Bronchial epithelial cell (primary cell): ENCODE measurements at regions not wholly inside any gene's neighbourhood (a gene's known extent, or its start where the extent isn't known, plus 50 kb on each side); places are given as distances from the start of the nearest gene placed in this dataset.

Source experiments
- DNase-seq: peaks from one replicate; pipeline ENCODE4 v3.0.0-alpha.2; 2010; ENCODE audit warnings: low read depth
- FAIRE-seq: peaks from 2 replicates; lab custom pipeline; 2011; peaks lifted over from hg19 to GRCh38; lab: Jason Lieb, UNC
- H3K27me3 ChIP-seq: 2 replicates; pipeline ENCODE4 v1.5.1; 2011; ENCODE audit warnings: low read length; ENCODE audit not compliant: control insufficient read depth, insufficient read depth
- H3K36me3 ChIP-seq: 2 replicates; pipeline ENCODE4 v1.5.1; 2011; ENCODE audit warnings: low read length; ENCODE audit not compliant: control insufficient read depth, insufficient read depth
- H3K4me3 ChIP-seq: 2 replicates; pipeline ENCODE4 v1.5.1; 2011; ENCODE audit warnings: mild to moderate bottlenecking, low read depth, low read length, control low read depth
- CTCF ChIP-seq: IDR thresholded peaks from 2 replicates; pipeline ENCODE4 v1.5.1; 2011; ENCODE audit warnings: mild to moderate bottlenecking, moderate library complexity, low read length, control low read depth, inconsistent platforms; ENCODE audit not compliant: insufficient read depth, severe bottlenecking

- FAIRE-seq (no peak), DNase-seq (no peak)
- no peak overlapping the region for H3K4me3 ChIP-seq
- no peaks in the 10 kb centered on the region for H3K27me3 ChIP-seq
- TF ChIP-seq CTCF, result no peak
- H3K36me3 ChIP-seq, result no peaks in the 10 kb centered on the region
Observed at GRCh38 chr16:16869746-16870145, 490.8 kb downstream of the NPIPA7 start.

GRCh38 chr16:16871196-16871595 is 492.3 kb downstream of the NPIPA7 start:
- H3K36me3 ChIP-seq, result no peaks in the 10 kb centered on the region
- TF ChIP-seq CTCF, result no peak
- no peak overlapping the region for H3K4me3 ChIP-seq
- DNase-seq, result no peak
- H3K27me3 ChIP-seq, result no peaks in the 10 kb centered on the region
- FAIRE-seq, result peak; percentile 13

- DNase-seq (no peak), FAIRE-seq (no peak)
- no peak for TF ChIP-seq CTCF
- Histone ChIP-seq H3K27me3 (no peaks in the 10 kb centered on the region), H3K4me3 (no peak overlapping the region), H3K36me3 (no peaks in the 10 kb centered on the region)
Observed at GRCh38 chr16:16877061-16877460, 498.1 kb downstream of the NPIPA7 start.

GRCh38 chr16:16879567-16880251 is 500.8 kb downstream of the NPIPA7 start:
- no peaks in the 10 kb centered on the region for H3K36me3 ChIP-seq
- TF ChIP-seq CTCF, result no peak
- DNase-seq (no peak), FAIRE-seq (no peak)
- no peaks in the 10 kb centered on the region for H3K27me3 ChIP-seq
- no peak overlapping the region for H3K4me3 ChIP-seq

GRCh38 chr16:16881814-16882213 is 502.9 kb downstream of the NPIPA7 start:
- Histone ChIP-seq H3K4me3 (no peak overlapping the region), H3K27me3 (no peaks in the 10 kb centered on the region), H3K36me3 (no peaks in the 10 kb centered on the region)
- DNase-seq (no peak), FAIRE-seq (no peak)
- no peak for TF ChIP-seq CTCF

GRCh38 chr16:16882766-16883165 is 503.8 kb downstream of the NPIPA7 start:
- no peak for TF ChIP-seq CTCF
- H3K36me3 ChIP-seq, result no peaks in the 10 kb centered on the region
- no peak overlapping the region for H3K4me3 ChIP-seq
- no peaks in the 10 kb centered on the region for H3K27me3 ChIP-seq
- FAIRE-seq (no peak), DNase-seq (no peak)
